ENCODE measurements at regions not wholly inside any gene's neighbourhood (a gene's known extent, or its start where the extent isn't known, plus 50 kb on each side); places are given as distances from the start of the nearest gene placed in this dataset.
A peak's percentile ranks its signal among the peaks of the same experiment; 100 is the strongest.

GRCh38 chr11:19598876-19599486 lies 113.7 kb upstream of the NAV2 start:
- in situ Hi-C loops (cut with MboI; ENCODE audit: low pct_ligation_motif_present in 1 of 4, low pct_unique_long_range_greater_than_20kb in 1 of 4, low sequenced_read_pairs in 3 of 4) (no loop called here), intact Hi-C loops (cut with DNase I; ENCODE audit: low total_unique reads) (no loop called here)
- Histone ChIP-seq H3K4me1 (peaks cover 0 to 14% (median 4%) of the 10 kb centered on the region in 4 donors), H3K27me3 (no peaks in the 10 kb centered on the region), H3K9me3 (no peaks in the 10 kb centered on the region), H3K4me3 (no peak overlapping the region), H3K27ac (no peak overlapping the region), H3K36me3 (no peaks in the 10 kb centered on the region)
- no peak for DNase-seq
- WGBS, 2 donors (ENCODE audit: low coverage in 1 of 2) = 82 to 88% methylated on average over 2 to 4 of the region's 4 CpGs
- TF ChIP-seq, protein P1, sequence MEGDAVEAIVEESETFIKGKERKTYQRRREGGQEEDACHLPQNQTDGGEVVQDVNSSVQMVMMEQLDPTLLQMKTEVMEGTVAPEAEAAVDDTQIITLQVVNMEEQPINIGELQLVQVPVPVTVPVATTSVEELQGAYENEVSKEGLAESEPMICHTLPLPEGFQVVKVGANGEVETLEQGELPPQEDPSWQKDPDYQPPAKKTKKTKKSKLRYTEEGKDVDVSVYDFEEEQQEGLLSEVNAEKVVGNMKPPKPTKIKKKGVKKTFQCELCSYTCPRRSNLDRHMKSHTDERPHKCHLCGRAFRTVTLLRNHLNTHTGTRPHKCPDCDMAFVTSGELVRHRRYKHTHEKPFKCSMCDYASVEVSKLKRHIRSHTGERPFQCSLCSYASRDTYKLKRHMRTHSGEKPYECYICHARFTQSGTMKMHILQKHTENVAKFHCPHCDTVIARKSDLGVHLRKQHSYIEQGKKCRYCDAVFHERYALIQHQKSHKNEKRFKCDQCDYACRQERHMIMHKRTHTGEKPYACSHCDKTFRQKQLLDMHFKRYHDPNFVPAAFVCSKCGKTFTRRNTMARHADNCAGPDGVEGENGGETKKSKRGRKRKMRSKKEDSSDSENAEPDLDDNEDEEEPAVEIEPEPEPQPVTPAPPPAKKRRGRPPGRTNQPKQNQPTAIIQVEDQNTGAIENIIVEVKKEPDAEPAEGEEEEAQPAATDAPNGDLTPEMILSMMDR (IDR thresholded peaks at IDR 0.05) = no peak

DNA sequence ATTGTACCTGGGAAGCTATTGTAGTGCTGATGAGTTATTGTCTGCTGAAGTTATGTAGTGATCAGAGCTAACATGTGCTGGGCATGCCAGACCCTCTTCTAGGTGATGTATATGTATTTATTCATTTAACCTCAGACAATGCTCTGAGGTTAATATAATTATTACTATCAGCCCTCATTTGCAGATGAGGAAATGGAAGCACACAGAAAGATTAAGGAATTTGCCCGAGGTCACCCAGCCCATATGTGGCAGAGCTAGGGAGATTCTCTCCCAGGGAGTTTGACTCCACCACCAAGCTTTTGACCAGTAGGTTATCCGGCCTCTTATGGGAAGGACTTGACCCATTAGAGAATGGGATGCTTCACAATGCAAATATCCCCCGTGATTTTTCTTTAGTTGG lies 114.2 kb upstream of the NAV2 start:
- DNase-seq = no peak
- H3K4me1 ChIP-seq = peaks cover 0 to 14% (median 4%) of the 10 kb centered on the region in 4 donors
- no peaks in the 10 kb centered on the region for H3K36me3 ChIP-seq
- no peaks in the 10 kb centered on the region for H3K9me3 ChIP-seq
- TF ChIP-seq, protein P1 (IDR thresholded peaks at IDR 0.05) = no peak
- TF ChIP-seq POLR2A (IDR thresholded peaks at IDR 0.05) (no peak), POLR2AphosphoS5 (IDR thresholded peaks at IDR 0.05) (no peak), EP300 (IDR thresholded peaks at IDR 0.05; ENCODE audit: low read depth) (no peak)
- 37 to 55% methylated on average over 3 of the region's 3 CpGs for WGBS, 2 donors (ENCODE audit: low coverage in 1 of 2)
- H3K4me3 ChIP-seq = no peak overlapping the region
- H3K27me3 ChIP-seq = no peaks in the 10 kb centered on the region
- intact Hi-C loops (cut with DNase I; ENCODE audit: low total_unique reads) (no loop called here), in situ Hi-C loops (cut with MboI; ENCODE audit: low pct_ligation_motif_present in 1 of 4, low pct_unique_long_range_greater_than_20kb in 1 of 4, low sequenced_read_pairs in 3 of 4) (no loop called here)
- H3K27ac ChIP-seq = no peak overlapping the region

- intact Hi-C loops (cut with DNase I; ENCODE audit: low total_unique reads) (no loop called here), in situ Hi-C loops (cut with MboI; ENCODE audit: low pct_ligation_motif_present in 1 of 4, low pct_unique_long_range_greater_than_20kb in 1 of 4, low sequenced_read_pairs in 3 of 4) (no loop called here)
- no peak overlapping the region for H3K27ac ChIP-seq
- H3K4me3 ChIP-seq = no peak overlapping the region
- H3K36me3 ChIP-seq = no peaks in the 10 kb centered on the region
- DNase-seq = no peak
- no peaks in the 10 kb centered on the region for H3K27me3 ChIP-seq
- no peaks in the 10 kb centered on the region for H3K9me3 ChIP-seq
- TF ChIP-seq, protein P1 (IDR thresholded peaks at IDR 0.05) = no peak
- TF ChIP-seq POLR2AphosphoS5 (IDR thresholded peaks at IDR 0.05) (no peak), POLR2A (IDR thresholded peaks at IDR 0.05) (no peak), EP300 (IDR thresholded peaks at IDR 0.05; ENCODE audit: low read depth) (no peak)
- 91% methylated on average over 5 of the region's 5 CpGs; no CpG with 5 or more reads in 1 of the 2 donors for WGBS, 2 donors (ENCODE audit: low coverage in 1 of 2)
- peaks cover 0 to 14% (median 4%) of the 10 kb centered on the region in 4 donors for H3K4me1 ChIP-seq
Observed at GRCh38 chr11:19597876-19598275, 114.8 kb upstream of the NAV2 start.

DNA sequence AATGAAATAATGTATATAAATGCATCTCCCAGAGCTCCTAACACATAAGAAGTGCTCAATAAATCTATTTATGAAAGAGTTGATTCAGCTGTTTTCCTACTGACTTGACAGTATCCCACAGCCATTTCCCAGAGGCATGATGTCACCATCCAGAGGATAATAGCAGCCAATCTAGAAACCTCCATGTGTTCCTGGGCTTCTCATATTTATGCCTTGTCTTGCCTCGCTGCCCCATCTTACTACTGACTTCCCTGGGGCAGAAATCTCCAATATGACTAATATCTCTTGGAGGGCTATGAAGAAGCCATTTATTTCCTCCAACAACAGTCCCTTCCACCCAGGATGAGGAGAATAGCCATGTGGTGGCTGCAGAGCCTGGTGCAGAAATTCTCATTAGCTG lies 115.4 kb upstream of the NAV2 start:
- in situ Hi-C loops (cut with MboI; ENCODE audit: low pct_ligation_motif_present in 1 of 4, low pct_unique_long_range_greater_than_20kb in 1 of 4, low sequenced_read_pairs in 3 of 4) = no loop called here
- Histone ChIP-seq H3K27ac (peak overlapping the region in 2 of 4 donors; percentile 54 to 57), H3K9me3 (no peaks in the 10 kb centered on the region), H3K4me3 (no peak overlapping the region), H3K36me3 (no peaks in the 10 kb centered on the region), H3K4me1 (peaks cover 0 to 14% (median 4%) of the 10 kb centered on the region in 4 donors), H3K27me3 (no peaks in the 10 kb centered on the region)
- 89% methylated on average over 1 of the region's 1 CpG for WGBS, 2 donors (ENCODE audit: low coverage in 1 of 2)
- no peak for TF ChIP-seq POLR2AphosphoS5 (IDR thresholded peaks at IDR 0.05)
- no peak for TF ChIP-seq EP300 (IDR thresholded peaks at IDR 0.05; ENCODE audit: low read depth)
- TF ChIP-seq POLR2A (IDR thresholded peaks at IDR 0.05) = no peak
- TF ChIP-seq, protein P1 (IDR thresholded peaks at IDR 0.05) = no peak
- intact Hi-C loops (cut with DNase I; ENCODE audit: low total_unique reads) = no loop called here
- DNase-seq = no peak

All from transverse colon (tissue), 4 donors.